ENCODE measurements at regions not wholly inside any gene's neighbourhood (a gene's known extent, or its start where the extent isn't known, plus 50 kb on each side); places are given as distances from the start of the nearest gene placed in this dataset.

- TF ChIP-seq CTCF (IDR thresholded peaks at IDR 0.05) (no peak), POLR2A (IDR thresholded peaks at IDR 0.05) (no peak)
These were observed 113.1 kb downstream of the TTC6 start for GRCh38 chr14:37708481-37708880.
